GM21825 (cell line): ENCODE measurements at regions not wholly inside any gene's neighbourhood (a gene's known extent, or its start where the extent isn't known, plus 50 kb on each side); places are given as distances from the start of the nearest gene placed in this dataset.

Experiments used
- ATAC-seq: cut with Tn5 transposase; IDR thresholded peaks from one replicate; pipeline ENCODE4 v1.9.1; 2021; ENCODE audit warnings: mild to moderate bottlenecking, moderate library complexity; ENCODE audit not compliant: unreplicated experiment

DNA sequence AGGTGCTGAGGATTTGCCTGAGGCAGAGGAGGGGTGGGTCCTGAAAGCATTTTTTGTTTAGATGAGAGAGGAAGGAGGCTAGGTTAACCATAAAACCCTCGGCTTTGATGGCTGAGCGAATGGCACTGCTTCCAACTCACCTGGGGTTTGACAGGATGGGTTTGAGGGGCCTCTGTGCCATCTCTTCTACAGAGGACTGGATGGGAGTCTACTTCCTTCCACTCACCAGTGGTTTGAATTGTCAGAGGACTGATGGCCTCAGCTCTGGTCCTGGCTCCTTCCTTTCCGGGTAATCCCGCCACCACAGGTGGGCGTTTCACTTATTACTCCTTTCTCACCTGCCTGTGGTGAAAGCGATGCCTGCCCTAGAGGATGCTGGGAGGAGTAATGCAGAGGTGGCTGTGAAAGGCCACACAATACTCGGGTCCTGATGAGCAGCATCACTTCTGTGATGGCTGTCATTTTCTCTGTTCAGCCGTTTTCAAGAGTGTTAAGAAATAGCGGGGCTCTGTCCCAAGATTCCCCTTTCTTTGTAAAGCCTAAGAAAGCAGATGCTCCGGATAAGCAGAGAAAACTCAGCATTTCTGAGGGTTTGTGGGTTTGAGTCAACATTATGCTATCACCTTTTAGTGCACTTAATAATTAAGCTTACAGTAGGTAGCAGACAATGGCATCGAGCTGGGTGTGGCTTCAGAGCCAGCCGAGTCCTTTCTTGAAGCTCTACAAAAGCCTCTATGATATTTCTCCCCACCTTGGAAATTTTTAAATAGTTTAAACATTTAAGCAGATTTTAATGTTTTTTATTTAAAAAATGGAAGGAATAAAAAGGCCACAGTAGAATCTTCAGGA is 220.7 kb downstream of the HLX start:
- no peak for ATAC-seq

DNA sequence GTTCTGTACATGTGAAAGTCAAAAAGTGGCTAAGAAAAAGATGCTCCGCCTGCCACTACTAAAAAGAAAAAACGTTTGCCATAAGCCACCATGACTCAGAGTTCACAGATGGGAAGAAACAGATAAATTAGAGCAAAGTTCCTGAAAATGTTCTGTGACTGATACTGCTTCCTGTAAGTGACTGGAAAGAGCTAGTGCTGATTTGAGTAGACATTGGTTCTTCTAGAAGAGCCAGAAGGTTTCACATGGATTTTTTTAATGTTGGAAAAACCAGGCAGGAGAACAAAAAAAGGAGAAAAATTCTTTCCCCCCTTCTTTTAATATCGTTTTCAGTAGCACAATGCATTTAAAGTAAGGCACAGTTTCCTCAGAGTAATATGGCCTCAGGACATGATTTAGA is 221.4 kb downstream of the HLX start:
- no peak for ATAC-seq

- ATAC-seq: no peak
Measured at GRCh38 chr1:221101807-221102605, 222.8 kb downstream of the HLX start.

DNA sequence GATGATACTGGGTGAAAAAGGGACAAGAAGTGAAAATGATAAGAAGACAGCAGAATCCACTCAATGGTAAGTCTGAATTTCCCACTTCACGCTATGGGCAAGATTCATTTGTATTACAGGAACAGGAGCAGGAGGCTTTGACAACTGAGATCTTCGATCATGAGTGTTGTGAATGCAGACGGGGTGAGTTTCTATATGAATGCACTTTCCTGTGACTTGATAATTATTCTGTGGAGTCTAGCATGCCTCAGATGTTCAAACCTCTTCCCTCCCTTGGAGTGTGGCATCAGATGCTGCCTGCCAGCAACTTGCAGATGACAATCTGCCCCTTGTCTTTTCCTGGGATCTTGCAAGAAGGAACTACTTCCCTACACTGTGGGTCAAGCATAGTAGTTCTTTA is 225.4 kb downstream of the HLX start:
- ATAC-seq: no peak

DNA sequence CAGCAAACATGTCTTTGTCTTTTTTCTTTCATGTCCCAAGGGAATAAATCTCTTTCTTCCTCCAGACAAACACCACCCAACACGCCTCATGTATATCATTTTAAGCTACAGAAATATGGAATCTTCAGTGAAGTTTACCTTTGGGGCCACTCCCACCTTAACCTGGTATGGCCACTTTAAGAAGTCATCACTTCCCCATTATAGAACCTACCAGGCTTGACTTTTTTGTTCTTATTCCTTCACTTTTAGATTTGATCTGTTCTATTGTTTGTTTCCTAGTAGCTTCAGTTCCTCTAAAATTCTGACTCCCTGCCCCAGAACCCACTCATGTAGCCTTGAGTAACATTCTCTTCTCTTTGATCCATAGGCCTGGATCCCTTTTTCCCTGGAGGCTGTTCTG is 226.3 kb downstream of the HLX start:
- ATAC-seq: no peak

- no peak for ATAC-seq
Measured at GRCh38 chr1:221106616-221107015, 227.4 kb downstream of the HLX start.

GRCh38 chr1:221109930-221110329 is 230.7 kb downstream of the HLX start:
- ATAC-seq: no peak

DNA sequence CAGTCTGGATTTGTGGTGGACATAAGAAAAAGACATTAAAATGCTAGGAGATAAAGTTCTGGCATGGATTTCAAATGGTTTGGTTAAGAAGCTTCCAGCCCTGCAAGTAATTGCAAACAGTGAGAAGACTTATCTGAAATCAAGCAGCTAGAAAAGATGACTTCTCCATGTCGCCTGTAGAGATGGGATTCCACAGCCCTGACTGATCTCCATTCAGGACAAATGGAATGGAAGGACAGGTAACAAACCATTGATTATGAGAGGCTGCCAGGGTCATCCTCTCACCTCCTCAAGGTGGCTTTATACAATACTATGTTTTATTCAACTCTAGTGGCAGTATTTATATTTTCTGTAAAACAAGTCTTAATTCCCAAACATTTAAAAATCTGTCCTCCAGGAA is 237.9 kb downstream of the HLX start:
- no peak for ATAC-seq

DNA sequence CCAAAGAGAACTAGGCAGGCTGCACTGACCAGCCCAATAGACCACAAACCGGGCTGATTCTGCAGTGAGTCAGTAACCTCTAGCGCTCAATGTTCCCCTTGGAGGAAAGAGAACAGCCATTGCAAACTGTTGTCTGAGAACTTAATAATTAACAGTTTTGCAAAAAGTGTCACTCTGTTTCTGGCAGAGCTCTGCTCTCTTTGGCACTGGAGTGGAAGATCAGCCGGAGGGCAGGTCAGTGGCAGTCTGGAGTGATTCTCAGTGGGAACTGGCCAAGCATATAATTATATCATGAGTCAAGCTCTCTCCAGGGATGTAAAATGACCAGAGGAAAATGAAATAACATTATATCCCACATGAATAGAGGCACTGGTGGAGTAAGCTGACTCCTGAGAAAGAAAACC is 238.3 kb downstream of the HLX start:
- no peak for ATAC-seq

- no peak for ATAC-seq
Measured at GRCh38 chr1:221118176-221118937, 239.1 kb downstream of the HLX start.

DNA sequence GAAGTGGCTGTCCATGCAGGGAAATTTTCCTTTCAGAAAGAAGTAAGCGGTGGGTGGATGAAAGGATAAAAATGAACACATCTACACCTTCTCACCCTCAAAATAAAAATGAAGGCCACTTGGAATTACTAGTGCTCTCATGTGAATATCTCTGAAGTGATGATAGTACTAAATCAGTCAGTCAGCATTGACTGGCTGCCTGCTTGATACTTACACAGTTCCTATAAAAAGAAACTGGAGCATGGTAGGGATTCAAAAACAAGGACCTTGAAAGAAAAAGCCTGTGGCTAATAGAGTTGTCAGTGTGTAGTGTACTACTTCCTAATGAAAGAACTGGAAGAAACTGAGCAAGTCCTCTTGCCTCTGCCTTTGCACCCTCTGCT is 239.7 kb downstream of the HLX start:
- no peak for ATAC-seq

GRCh38 chr1:221122501-221122900 is 243.3 kb downstream of the HLX start:
- no peak for ATAC-seq

- no peak for ATAC-seq
Measured at GRCh38 chr1:221125976-221126375, 246.7 kb downstream of the HLX start.

GRCh38 chr1:221137666-221138065 is 258.4 kb downstream of the HLX start:
- ATAC-seq: no peak

- ATAC-seq: no peak
Measured at GRCh38 chr1:221138516-221138915, 259.3 kb downstream of the HLX start.

- ATAC-seq: no peak
Measured at GRCh38 chr1:221139991-221140390, 260.7 kb downstream of the HLX start.

DNA sequence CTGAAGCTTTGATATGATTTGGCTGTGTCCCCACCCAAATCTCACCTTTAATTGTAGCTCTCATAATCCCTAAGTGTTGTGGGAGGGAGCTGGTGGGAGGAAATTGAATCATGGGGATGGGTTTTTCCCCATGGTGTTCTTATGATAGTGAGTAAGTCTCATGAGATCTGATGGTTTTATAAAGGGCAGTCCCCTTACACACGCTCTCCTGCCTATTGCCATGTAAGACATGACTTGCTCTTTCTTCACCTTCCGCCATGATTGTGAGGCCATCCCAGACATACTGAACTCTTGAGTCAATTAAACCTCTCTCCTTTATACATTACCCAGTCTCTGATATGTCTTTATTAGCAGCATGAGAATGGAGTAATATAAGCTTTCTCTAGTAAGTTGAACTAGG is 261.9 kb downstream of the HLX start:
- ATAC-seq: no peak

DNA sequence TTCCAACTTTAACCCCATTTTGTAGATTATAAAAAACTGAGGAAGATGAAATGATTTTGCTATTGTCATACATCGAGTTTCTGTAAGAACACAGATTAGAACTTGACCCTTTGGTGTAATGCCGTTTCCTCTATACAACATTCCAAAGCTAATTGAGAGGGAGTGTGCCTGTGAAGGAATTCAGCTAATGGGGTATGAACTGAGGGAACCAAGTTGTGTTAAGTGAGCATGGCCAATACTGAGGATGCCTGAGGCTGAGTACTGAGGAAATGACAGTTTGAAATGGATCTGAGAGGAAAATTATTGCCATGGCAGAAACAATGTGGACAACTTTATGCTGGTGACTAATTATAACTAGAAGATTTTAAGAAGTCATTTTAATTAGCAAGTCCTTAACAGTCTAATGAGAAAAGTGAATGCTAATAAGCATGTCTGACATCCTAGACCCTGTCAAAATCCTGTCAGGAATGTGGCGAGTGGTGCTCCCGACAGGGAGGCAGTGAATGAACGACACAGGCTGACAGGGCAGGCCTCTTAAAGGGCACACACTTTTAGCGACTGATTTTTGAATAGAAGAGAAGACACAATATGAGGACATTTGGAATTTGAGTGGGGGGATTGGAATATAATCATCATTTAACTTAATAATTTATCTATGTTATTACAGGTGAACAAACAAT is 262.5 kb downstream of the HLX start:
- no peak for ATAC-seq

GRCh38 chr1:221148660-221149059 is 269.4 kb downstream of the HLX start:
- ATAC-seq: no peak

GRCh38 chr1:221149111-221149510 is 269.9 kb downstream of the HLX start:
- ATAC-seq: no peak

GRCh38 chr1:221149555-221150075 is 270.4 kb downstream of the HLX start:
- ATAC-seq: no peak
